ENCODE measurements at regions not wholly inside any gene's neighbourhood (a gene's known extent, or its start where the extent isn't known, plus 50 kb on each side); places are given as distances from the start of the nearest gene placed in this dataset.

DNA sequence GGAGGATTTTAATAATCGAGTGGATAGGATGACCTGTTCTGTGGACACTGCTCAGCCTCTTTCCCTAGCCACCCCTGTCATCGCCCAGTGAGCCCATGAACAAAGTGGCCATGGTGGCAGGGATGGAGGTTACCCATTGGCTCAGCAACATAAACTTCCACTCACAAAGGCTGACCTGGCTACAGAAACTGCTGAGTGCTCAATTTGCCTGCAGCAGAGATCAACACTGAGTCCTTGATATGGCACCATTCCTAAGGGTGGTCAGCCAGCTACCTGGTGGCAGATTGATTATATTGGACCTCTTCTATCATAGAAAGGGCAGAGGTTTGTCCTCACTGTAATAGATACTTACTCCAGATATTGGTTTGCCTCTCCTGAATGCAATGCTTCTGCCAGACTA, 465.4 kb upstream of the FBXO33 start:
- TF ChIP-seq, protein P1, sequence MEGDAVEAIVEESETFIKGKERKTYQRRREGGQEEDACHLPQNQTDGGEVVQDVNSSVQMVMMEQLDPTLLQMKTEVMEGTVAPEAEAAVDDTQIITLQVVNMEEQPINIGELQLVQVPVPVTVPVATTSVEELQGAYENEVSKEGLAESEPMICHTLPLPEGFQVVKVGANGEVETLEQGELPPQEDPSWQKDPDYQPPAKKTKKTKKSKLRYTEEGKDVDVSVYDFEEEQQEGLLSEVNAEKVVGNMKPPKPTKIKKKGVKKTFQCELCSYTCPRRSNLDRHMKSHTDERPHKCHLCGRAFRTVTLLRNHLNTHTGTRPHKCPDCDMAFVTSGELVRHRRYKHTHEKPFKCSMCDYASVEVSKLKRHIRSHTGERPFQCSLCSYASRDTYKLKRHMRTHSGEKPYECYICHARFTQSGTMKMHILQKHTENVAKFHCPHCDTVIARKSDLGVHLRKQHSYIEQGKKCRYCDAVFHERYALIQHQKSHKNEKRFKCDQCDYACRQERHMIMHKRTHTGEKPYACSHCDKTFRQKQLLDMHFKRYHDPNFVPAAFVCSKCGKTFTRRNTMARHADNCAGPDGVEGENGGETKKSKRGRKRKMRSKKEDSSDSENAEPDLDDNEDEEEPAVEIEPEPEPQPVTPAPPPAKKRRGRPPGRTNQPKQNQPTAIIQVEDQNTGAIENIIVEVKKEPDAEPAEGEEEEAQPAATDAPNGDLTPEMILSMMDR (IDR thresholded peaks at IDR 0.05) = no peak
- TF ChIP-seq POLR2A (IDR thresholded peaks at IDR 0.05) = no peak
